ENCODE measurements at regions not wholly inside any gene's neighbourhood (a gene's known extent, or its start where the extent isn't known, plus 50 kb on each side); places are given as distances from the start of the nearest gene placed in this dataset.

DNA sequence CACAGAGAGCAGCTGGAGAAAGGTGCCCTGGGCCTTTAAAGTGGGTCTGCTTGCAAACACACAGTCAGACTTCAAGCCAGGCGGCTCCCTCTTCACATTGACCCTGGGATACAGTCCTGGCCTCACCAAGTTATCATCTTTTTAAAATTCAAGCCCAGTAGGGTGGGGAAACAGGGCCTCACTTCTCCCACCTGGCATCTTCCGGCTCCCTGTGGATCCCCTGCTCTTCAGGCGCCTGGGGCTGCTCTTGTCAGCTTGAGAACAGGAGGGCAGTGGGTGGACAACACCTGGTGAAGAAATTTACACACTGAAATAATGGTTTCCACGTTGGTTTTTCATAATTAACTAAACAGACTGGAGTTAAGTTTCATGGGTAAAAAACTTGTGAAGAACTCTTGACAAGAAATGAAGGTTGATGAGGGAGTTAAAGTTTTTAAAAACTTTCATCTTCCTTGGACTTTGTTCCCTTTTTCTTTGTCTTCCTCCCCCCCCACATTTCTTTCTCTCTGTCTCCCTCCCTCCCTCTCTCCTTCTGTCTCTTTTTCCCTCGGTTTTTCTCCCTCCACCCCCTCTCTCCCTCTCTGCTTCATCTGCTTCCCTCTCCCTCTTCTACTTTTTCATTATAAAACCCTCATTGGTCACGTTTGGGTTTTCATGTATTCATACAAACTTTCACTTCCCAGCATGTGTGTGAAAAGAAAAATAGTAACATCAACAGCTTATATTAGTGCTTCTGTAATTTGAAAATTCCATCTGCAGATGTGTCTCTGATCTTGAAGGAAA lies 219.6 kb downstream of the DMRT2 start:
- no peak for DNase-seq

DNA sequence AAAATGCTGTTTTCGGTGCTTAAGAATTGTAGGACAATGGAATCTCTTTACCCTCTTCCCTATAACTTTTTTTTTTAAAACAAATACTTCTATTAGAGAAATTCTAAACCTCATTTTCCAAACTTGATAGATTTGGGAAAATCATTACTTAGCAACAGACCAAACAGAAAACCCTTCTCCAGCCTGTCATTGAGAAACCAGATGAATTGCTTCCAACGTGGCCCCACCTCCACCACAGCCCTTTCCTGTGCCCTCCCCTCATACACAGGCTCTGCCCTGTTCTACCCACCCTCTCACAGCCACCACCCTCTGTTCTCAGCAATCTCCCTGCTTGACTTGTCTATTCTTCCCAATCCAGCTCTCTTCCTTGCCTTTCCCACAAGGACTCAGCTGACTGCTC lies 221.2 kb downstream of the DMRT2 start:
- DNase-seq, result no peak

DNA sequence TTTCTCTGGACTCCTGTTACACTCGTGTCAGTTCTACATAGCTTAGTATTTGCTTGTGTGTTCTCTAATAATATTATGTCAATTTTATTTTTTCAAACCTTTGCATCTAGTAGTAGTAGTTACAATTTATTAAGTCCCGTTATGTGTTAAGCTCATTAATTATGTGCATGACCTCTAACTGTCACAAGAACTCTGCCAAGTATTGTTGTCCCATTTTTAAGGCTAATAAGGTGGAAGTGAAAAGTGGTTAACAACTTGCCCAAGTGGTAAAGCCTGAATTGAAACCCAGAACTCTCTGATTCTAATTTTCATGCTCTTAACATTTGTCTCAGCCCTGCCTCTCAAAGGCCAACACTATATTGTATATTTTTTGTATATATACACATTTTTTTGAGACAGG lies 221.6 kb downstream of the DMRT2 start:
- DNase-seq, result no peak

DNA sequence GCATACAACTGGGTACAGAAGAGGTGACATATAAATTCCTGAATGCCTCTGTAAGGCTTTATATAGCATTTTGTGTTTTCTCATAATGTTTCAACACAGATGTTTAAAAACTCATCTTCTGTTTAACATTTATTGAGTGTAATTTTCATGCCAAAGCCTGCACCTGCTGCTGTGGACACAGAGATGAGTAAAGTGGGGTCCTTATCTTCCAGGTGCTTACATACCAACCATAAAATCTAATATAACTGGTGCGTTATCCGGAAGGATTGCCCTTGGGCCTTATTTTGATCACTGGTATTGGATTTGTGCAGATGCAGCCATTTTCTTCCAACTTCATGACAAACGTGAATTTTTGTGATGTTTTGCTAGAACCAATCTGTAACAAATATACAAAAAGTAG lies 222.3 kb downstream of the DMRT2 start:
- no peak for DNase-seq

DNA sequence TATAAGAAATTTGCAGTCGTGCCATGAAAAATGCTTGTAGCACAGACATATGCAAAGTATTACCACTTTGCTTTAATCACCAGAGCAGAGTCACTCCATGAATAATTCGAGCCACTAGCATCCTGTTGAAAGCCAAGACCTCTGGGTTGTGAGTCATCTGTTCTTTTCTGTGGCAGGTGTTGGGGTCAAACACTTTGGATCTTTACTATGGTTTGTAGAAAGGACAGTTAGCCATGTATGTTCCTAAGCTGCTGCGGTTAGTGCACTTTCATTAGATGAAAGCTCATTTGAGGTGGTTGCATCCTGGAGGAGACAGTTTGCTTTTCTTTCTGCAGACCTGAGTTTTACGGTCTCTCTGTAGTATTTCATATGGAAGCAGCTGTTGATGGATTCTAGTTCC lies 223.7 kb downstream of the DMRT2 start:
- DNase-seq, result no peak

DNA sequence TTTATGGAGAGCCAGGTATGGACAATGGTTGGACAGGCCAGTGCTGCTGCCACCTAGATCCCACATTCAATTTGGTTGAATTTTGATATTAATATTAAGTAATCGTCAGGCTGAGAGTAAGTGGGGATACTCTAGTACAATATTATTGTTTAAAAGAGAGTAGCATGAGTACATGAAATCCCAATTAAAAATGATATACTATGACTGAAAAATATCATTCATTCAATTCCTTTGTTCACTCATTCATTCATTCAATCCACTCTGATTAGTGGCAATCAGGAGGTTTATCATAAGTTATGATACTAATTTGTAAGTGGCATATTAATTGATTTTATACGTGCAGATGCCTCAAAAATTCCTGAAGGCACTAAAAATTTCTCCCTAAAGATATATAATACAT lies 224.2 kb downstream of the DMRT2 start:
- no peak for DNase-seq

DNA sequence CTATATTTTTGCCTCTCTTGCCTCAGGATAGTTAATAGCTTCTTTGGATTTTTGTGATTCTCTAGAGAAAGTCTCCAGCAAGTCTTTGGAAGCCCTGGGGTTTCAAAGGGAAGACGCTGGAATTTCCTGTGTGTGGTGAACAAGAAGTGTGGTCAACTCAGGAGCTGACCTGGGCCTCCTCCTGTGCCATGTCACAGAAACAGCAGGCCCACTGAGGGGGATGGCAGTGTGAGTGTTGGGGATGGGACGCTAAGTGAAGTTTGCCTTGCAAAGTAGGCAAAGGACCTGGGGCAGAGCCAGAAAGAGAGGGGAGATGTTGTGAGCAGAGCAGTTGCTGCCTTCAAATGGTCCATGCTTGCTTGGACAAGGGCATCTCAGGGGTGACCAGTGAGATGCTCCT lies 226.3 kb downstream of the DMRT2 start:
- DNase-seq, result no peak

DNA sequence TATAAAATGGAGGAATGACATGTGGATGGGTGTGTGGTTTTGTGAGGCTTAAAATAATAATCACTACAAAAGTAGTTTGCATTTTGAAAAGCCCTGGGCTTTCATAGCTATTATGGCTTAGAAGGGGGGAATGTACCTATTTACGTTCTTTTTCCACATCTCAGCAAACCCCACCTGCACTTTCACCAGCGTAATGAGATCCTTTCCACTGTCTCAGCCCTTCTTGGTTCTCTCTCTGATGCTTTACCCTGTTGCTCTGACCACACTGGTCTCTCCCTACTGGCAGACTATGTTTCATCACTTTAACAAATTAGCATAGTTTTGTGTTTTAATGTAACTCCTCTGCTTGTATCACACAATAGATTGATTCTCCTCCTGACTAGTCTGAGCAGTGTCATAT lies 234.6 kb downstream of the DMRT2 start:
- DNase-seq, result no peak

DNA sequence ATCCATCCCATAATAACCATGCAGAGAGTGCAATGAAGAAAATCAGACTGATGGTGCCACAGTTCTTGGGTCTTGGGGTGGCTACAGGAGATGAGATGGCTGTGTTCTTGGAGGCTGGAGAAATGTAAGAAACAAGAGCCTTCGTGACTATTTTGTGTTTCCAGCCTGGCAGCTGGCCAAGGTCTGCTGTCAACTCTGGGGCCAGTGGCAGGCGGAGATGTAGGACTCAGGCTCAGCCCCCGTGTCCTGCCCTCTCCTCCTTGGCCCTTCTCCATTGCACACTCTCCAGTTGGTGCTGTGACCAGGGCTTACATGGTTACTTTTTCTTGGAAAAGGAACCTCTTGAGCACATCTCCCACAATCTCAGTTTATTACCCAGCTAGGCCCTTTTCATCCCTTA lies 235.4 kb downstream of the DMRT2 start:
- no peak for DNase-seq

DNA sequence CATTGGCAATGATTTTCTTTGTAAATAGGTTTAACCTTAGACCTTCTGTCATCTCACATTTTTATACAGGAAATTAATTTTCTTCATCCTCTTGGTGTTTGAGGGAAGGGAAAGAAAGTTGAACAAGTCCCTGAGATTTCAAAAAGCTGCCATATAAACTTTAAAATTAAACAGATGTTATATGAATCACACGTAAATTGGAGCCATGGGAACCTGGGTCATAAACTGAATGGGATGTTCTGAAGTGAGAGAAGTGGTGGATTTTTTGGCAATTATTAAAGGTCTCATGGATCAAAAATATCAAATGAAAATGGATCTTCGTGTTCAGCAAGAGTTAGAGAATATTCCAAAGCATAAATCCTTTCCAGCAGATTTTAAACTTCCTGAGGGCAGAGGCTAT lies 242.2 kb downstream of the DMRT2 start:
- no peak for DNase-seq

DNA sequence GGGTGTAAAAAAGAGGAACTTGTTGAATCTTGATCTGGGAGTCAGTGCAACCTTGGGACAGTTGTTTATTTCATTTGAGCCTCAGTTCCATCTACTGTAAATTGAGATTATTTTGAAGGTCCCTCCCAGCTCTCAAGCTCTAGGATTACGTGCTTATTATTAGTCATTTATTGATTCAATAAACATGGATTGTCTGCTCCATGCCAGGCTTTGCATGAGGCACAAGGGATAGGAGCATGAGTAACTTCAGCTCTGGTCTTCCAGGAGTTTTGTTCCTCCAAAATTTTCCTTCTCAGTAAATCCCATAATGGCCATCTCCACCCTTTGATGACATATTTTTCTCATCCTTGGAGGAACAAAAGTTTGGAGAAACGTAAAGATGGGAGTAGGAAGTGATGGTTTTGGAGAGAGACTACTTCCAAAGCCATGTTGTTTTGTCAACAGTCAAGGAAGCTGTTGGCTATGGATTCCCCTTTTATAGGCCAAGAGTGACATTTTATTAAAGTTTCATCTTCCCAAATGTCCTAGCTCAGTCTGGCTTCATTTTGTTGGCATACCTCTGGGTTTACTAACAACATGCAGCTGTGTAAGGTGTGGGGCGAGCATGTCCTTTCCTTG lies 244.6 kb downstream of the DMRT2 start:
- no peak for DNase-seq

DNA sequence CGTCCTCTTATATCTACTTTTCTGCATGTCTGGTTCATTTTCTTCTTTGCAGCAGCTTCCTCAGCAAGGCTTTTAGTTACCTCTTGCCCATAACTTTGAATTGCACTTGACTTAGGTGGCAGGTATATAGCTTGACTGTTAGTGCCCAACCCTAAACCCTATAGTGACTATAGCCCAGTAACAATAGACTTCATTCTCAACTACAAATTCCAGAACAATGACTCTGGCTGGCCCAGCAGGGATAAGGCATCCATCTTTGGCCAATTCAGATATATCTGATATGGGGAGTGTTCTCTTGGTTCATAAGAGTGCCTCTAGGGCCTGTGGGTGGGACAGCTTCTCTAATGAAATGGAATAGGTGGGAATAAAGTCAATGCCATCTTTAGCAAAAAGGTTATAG lies 246.2 kb downstream of the DMRT2 start:
- DNase-seq, result no peak

DNA sequence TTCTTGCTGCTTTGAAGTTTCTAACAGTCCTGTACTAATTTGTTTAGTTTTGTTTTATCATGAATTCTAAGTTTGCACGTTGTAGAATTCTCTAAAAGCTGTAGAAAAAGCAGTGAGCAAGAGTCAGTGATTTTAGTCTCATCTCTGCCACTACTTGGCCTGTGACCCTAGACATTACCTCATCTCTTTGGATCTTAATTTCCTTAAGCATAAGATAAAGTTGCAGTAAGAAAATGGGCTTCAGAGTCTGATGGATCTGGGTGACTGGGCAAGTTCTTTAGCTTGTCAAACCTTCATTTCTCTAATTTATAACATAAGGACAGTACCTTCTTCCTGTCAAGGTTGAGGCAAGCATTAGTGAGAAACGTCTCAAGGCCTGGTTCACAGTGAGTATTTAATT lies 247.9 kb downstream of the DMRT2 start:
- no peak for DNase-seq

DNA sequence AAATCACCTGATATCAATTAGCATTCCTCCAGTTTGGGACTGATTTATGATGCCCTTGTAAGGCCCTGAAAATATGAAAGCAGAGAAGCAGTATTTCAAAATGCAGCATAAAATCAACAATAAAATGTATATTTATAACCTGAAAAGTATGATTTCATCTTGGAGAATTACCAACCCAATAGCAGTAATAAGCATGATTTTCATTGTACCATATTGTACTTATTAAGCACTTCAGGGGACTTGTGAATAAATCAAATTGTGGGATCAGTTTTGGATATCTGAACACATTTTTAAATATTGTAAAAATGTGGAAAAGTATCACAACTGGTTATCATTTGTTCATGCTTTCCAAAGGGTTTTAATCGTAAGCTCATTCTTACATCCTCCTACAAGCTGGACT lies 250.8 kb downstream of the DMRT2 start:
- no peak for DNase-seq

DNA sequence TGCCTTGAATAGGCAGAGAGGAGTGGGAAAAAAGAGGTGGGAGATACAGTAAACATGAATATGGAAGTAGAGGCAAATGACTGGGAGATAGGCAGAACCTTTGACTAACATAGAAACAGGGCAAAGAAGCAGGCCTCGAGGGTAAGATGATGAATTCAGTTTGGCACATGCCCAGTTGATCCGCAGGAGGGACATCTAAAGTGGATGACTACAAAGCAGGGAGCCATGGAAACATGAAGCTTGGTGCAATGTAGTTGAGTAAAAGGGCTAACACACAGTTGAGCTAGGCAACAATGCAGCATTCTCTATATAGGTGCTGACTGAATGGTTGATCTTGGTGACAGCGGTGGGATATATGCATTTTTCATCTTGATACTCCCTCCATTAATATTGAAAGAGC lies 253.8 kb downstream of the DMRT2 start:
- no peak for DNase-seq

DNA sequence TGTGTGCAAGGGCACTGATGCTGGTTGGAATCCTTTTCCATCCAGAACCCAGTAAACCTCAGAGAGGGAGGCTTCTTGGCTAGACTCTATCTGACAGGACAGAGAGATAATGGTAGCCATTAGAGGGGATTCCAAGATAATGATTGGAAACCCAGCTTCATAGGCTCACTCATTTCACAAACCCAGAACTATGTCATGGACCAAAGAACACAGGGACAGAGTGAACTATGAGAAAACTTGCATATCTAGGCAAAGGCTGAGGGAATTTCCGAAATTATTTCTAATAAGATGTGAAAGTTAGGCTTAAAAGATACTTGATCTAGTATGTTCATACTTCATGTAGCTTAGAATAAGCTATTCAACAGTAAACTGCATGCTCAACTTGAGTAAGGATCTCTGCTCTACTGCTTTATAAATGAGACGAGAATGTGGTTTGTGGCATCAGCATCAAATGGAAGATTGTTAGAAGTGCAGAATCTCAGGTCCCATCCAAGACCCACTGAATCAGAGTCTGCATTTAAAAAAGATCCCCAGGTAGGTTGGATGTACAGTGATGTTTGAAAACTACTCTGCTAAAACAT lies 261.4 kb downstream of the DMRT2 start:
- no peak for DNase-seq

DNA sequence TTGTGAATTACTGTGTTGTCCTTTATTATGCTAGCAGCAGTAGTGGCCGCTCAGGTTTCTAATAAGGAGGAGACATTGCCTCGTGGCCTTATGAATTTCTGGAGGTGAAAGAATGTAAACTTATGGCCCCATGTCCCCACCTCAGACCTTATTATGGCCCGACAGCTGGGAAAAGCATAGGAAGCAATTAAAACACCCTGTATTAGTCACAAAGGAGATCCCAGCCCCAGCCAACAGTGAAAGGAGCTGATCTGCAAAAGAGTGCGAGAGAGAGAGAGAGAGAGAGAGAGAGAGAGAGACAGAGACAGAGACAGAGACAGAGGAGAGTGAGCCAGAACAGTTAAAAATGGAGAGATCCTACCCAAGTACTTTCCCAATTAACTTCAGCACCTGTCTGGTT lies 269.3 kb downstream of the DMRT2 start:
- DNase-seq, result no peak

DNA sequence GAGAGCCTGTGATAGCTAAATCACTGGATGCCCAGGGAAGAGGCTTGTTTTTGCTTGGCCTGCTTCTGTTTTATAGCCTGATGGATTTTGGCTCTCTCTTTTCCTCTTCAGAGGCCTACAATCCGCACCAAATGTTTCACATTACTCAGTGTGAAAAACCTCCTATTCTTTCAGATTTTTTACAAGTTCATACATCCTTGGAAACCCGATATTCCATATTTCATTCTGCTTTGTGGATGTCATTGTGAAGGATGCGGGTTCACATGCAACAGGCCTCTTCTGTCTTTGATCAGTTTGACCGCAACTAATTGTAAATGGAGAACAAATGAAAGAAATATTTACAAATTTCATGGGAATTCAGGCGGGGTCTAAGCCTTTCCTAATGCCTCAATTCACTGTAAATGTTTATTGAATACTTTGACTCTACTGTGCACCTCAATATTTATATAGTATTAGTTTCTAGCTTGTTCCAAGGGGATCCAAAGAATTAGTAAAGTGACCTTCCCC lies 269.9 kb downstream of the DMRT2 start:
- no peak for DNase-seq

DNA sequence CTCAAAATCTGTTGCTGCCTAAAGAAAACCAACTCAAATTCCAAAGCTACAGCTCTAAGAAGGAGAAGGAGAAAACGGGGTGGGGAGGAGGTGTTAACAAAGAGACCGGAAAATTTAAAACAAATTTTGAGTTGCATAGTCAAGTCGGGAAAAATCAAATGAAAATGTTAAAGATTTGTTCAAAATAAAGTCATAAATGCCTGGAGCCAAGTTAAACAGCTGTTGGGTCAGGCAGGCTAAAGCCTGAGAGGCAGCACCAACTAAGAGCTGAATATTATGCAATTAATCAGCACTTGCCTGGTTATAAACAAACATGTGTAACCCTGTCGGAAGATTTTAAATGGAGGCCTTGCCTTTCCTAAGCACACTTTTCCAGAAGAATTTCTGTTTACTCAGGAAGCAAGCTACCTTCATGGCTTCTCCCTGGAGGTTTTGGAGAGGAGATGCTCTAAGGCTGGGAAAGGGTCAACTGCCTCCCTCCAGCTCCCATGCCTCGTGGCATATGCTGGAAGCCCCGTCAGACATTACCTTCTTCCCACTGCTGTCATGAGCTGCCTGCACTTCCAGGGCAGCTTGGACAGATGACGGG lies 270.5 kb downstream of the DMRT2 start:
- no peak for DNase-seq

DNA sequence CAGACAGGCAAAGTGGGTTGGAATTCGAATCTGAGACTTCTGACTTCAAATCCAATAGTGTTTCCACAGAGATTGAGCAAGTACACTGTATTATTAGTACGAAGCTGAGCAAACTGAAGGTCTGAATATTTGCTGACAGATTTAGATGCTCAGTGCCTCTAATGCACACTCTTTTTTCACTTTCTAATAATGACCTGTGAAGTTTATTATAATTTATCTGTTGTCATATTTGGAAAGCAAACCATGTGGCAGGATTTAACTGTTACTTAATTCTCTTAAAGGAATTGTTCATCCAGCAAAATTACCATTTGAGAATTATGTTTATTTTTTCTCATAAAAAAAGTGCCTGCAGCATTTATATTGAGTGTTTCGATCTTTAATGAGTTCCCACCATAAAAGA lies 277.3 kb downstream of the DMRT2 start:
- no peak for DNase-seq

DNA sequence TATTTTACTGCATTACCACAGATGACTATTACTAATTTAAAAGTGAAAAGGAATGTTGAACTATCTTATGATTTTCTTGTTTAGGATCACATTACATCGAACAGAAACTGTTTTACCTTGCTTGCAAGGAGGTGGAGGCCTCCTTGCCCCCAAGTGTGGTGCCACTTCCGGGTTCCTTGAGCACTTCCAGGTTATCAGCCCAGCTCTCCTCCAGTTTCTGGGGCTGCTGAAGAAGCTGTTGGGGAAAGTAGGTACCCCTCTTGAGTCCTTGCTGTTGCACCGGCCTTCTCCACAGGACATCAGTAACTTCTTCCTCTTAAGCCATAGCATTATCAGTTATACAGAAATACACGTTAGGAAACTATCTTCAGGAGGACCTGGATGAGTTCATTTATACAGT lies 278.2 kb downstream of the DMRT2 start:
- no peak for DNase-seq

DNA sequence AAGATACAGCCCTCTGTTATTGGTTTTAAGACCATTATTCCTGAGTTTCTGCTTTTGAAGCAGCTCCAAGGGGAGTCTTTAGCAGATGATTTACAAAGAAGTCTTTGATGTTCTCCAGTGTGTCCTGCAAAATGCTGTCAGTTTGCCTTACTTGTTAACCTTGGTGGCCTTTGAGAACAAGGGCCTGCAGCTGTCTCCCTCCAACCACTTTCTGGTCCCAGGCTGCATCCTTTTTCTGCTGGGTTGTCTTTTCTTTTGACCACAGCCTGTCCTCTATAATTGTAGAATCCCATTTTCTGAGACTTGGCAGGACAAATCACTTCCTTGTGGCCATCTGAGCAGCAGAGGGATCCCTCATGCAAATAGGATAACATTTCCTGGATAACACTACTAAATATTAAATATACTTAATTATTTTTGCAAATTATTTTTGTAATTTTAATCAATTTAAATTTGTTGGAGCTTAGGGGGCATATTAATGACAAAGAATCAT lies 281.4 kb downstream of the DMRT2 start:
- DNase-seq, result no peak

DNA sequence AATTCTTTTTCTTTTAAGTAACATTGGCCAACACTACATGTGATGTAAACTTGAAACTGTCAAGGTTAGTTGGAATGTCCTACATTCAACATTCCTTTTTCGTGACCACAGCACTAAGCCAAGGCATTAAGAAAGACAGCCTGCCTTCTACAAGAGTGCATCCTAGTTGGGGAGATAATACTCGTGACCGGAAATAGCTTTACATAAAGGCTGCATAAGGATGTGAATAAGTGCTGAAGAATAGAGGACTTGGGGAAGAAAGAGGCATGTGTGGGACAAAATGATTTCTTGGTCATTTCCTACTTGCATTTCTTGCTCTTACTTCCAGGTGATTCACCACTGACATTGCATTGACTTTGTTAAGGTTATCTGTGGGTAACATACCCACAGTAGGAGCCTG lies 282.0 kb downstream of the DMRT2 start:
- DNase-seq, result no peak

DNA sequence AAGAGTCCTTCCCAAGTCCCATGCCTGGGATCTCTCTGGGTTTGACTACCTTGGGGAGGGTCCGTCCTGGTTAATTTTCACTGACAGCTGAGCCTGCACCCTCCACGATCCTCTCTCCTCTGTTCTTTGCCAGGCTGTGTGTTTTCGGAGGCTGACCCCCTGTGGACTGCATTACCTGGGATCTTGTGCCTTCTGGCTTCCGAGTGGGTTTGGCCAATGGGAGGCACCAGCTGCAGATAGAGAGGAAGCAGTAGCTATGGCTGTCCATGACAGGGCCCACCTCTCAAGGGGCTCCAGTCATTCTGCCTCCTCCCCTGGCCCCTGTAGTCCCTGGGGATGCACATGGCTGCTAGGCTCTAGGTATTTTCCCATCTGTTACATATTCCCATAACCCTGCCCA lies 285.0 kb downstream of the DMRT2 start:
- DNase-seq, result no peak
